Fibroblast of lung (primary cell): ENCODE measurements at regions not wholly inside any gene's neighbourhood (a gene's known extent, or its start where the extent isn't known, plus 50 kb on each side); places are given as distances from the start of the nearest gene placed in this dataset.

ENCODE experiments used
- DNase-seq, 2 donors: peaks; one replicate each; pipeline versions ENCODE4 v3.0.0 to v3.0.0-alpha.2; 2010; ENCODE audit warnings: low read depth in 2 of 2
- H2AFZ ChIP-seq: 2 replicates; pipeline ENCODE4 v1.5.1; 2012; ENCODE audit warnings: low read length, control low read depth, inconsistent platforms
- H3K27ac ChIP-seq: 2 replicates; pipeline ENCODE4 v1.5.1; 2011; ENCODE audit warnings: low read length, control low read depth; ENCODE audit not compliant: insufficient read depth
- H3K27me3 ChIP-seq: 2 replicates; pipeline ENCODE4 v1.5.1; 2011; ENCODE audit warnings: mild to moderate bottlenecking, low read length; ENCODE audit not compliant: control insufficient read depth, insufficient read depth
- H3K36me3 ChIP-seq: 2 replicates; pipeline ENCODE4 v1.5.1; 2011; ENCODE audit warnings: low read length; ENCODE audit not compliant: control insufficient read depth, insufficient read depth
- H3K4me1 ChIP-seq: 2 replicates; pipeline ENCODE4 v1.5.1; 2011; ENCODE audit warnings: low read length; ENCODE audit not compliant: control insufficient read depth, insufficient read depth; ENCODE audit errors: extremely low read depth
- H3K4me2 ChIP-seq: 2 replicates; pipeline ENCODE4 v1.5.1; 2011; ENCODE audit warnings: low read length, control low read depth; ENCODE audit not compliant: insufficient read depth; ENCODE audit errors: extremely low read depth
- H3K4me3 ChIP-seq, 4 experiments: fragments of 200-600 bp in 1 of 4; sonication (generic) in 1 of 4; replicated peaks in 1 of 4; 2 replicates each; pipeline ENCODE4 v1.5.1; 2011 to 2016; ENCODE audit warnings: low read length in 4 of 4, low read depth in 3 of 4, mild to moderate bottlenecking in 3 of 4, control low read depth in 2 of 4, inconsistent platforms in 1 of 4, mixed read lengths in 1 of 4; ENCODE audit not compliant: insufficient read depth in 1 of 4; ENCODE audit errors: control extremely low read depth in 1 of 4
- H3K79me2 ChIP-seq: 2 replicates; pipeline ENCODE4 v1.5.1; 2012; ENCODE audit warnings: mild to moderate bottlenecking, low read length, inconsistent platforms; ENCODE audit not compliant: control insufficient read depth, insufficient read depth
- H3K9ac ChIP-seq: 2 replicates; pipeline ENCODE4 v1.5.1; 2011; ENCODE audit warnings: mild to moderate bottlenecking, low read length, control low read depth; ENCODE audit not compliant: insufficient read depth
- H3K9me3 ChIP-seq: 2 replicates; pipeline ENCODE4 v1.5.1; 2012; ENCODE audit warnings: low read depth, low read length; ENCODE audit not compliant: control insufficient read depth, insufficient read depth
- H4K20me1 ChIP-seq: 2 replicates; pipeline ENCODE4 v1.5.1; 2011; ENCODE audit warnings: low read length; ENCODE audit not compliant: control insufficient read depth, insufficient read depth; ENCODE audit errors: extremely low read depth
- CTCF ChIP-seq, 2 donors: IDR thresholded peaks in 1 of 2; conservative IDR thresholded peaks in 1 of 2; 1 replicate in 1 of 2; 2 replicates in 1 of 2; pipeline ENCODE4 v1.5.1; 2011 to 2012; ENCODE audit warnings: low read length in 2 of 2, control low read depth in 1 of 2, inconsistent platforms in 1 of 2, low read depth in 1 of 2, mild to moderate bottlenecking in 1 of 2
- EZH2 ChIP-seq: IDR thresholded peaks from 2 replicates; pipeline ENCODE4 v1.5.1; 2012; ENCODE audit warnings: low read length, control low read depth, mild to moderate bottlenecking; ENCODE audit errors: missing control alignments

GRCh38 chr2:16315908-16316307 lies 349.7 kb downstream of the CYRIA start:
- Histone ChIP-seq H3K4me3 (no peak overlapping the region), H3K79me2 (no peaks in the 10 kb centered on the region), H3K4me2 (no peak overlapping the region), H3K4me1 (no peaks in the 10 kb centered on the region), H3K27ac (no peak overlapping the region), H3K27me3 (no peaks in the 10 kb centered on the region), H2AFZ (no peak overlapping the region), H3K9ac (no peak overlapping the region), H4K20me1 (no peaks in the 10 kb centered on the region), H3K9me3 (no peaks in the 10 kb centered on the region), H3K36me3 (no peaks in the 10 kb centered on the region)
- no peak for DNase-seq
- TF ChIP-seq CTCF (conservative IDR thresholded peaks at IDR 0.05 in 1 of 2, IDR thresholded peaks at IDR 0.05 in 1 of 2; ENCODE audit: low read depth in 1 of 2, low read length in 2 of 2) = no peak
- no peak for TF ChIP-seq EZH2

- Histone ChIP-seq H3K9ac (no peak overlapping the region), H4K20me1 (no peaks in the 10 kb centered on the region), H3K4me3 (no peak overlapping the region), H3K4me1 (no peaks in the 10 kb centered on the region), H2AFZ (no peak overlapping the region), H3K79me2 (no peaks in the 10 kb centered on the region), H3K27me3 (no peaks in the 10 kb centered on the region), H3K4me2 (no peak overlapping the region), H3K9me3 (no peaks in the 10 kb centered on the region), H3K36me3 (no peaks in the 10 kb centered on the region), H3K27ac (no peak overlapping the region)
- DNase-seq = no peak
- TF ChIP-seq EZH2 (no peak), CTCF (conservative IDR thresholded peaks at IDR 0.05 in 1 of 2, IDR thresholded peaks at IDR 0.05 in 1 of 2; ENCODE audit: low read depth in 1 of 2, low read length in 2 of 2) (no peak)
Measured at GRCh38 chr2:16315458-16315835, 350.2 kb downstream of the CYRIA start.

- Histone ChIP-seq H3K27me3 (no peaks in the 10 kb centered on the region), H3K4me2 (no peak overlapping the region), H2AFZ (no peak overlapping the region), H3K27ac (no peak overlapping the region), H4K20me1 (no peaks in the 10 kb centered on the region), H3K9me3 (no peaks in the 10 kb centered on the region), H3K36me3 (no peaks in the 10 kb centered on the region), H3K4me1 (no peaks in the 10 kb centered on the region), H3K79me2 (no peaks in the 10 kb centered on the region), H3K4me3 (no peak overlapping the region), H3K9ac (no peak overlapping the region)
- no peak for DNase-seq
- TF ChIP-seq EZH2 (no peak), CTCF (conservative IDR thresholded peaks at IDR 0.05 in 1 of 2, IDR thresholded peaks at IDR 0.05 in 1 of 2; ENCODE audit: low read depth in 1 of 2, low read length in 2 of 2) (no peak)
Measured at GRCh38 chr2:16314691-16315457, 350.8 kb downstream of the CYRIA start.
